H9 (cell line): ENCODE measurements at regions not wholly inside any gene's neighbourhood (a gene's known extent, or its start where the extent isn't known, plus 50 kb on each side); places are given as distances from the start of the nearest gene placed in this dataset.

Source experiments
- DNase-seq: peaks from one replicate; pipeline ENCODE4 v3.0.0-alpha.2; 2017
- H2AFZ ChIP-seq: one replicate; pipeline ENCODE4 v1.6.1; 2013; ENCODE audit warnings: mild to moderate bottlenecking, low read length, control low read depth, moderate library complexity
- H2AK5ac ChIP-seq: 2 replicates; pipeline ENCODE4 v1.6.1; 2013; ENCODE audit warnings: low read length, control low read depth, mixed read lengths; ENCODE audit not compliant: insufficient read length
- H2BK120ac ChIP-seq: one replicate; pipeline ENCODE4 v1.6.1; 2013; ENCODE audit warnings: low read depth, mild to moderate bottlenecking, low read length, control low read depth, inconsistent platforms; ENCODE audit not compliant: poor library complexity, severe bottlenecking
- H2BK12ac ChIP-seq: 2 replicates; pipeline ENCODE4 v1.6.1; 2013; ENCODE audit warnings: low read length, control low read depth, mixed read lengths, low read depth; ENCODE audit not compliant: insufficient read length
- H2BK15ac ChIP-seq: 2 replicates; pipeline ENCODE4 v1.6.1; 2013; ENCODE audit warnings: low read depth, low read length, control low read depth
- H2BK20ac ChIP-seq: one replicate; pipeline ENCODE4 v1.6.1; 2013; ENCODE audit warnings: low read depth, mild to moderate bottlenecking, low read length, control low read depth, inconsistent platforms; ENCODE audit not compliant: poor library complexity, severe bottlenecking
- H2BK5ac ChIP-seq: 2 replicates; pipeline ENCODE4 v1.6.1; 2013; ENCODE audit warnings: low read length, control low read depth, mixed read lengths; ENCODE audit not compliant: insufficient read length
- H3K14ac ChIP-seq: 2 replicates; pipeline ENCODE4 v1.6.1; 2013; ENCODE audit warnings: low read length, control low read depth; ENCODE audit not compliant: insufficient read depth
- H3K18ac ChIP-seq: 2 replicates; pipeline ENCODE4 v1.6.1; 2013; ENCODE audit warnings: low read depth, mild to moderate bottlenecking, mixed read lengths, low read length, control low read depth; ENCODE audit not compliant: insufficient read length
- H3K23ac ChIP-seq: 2 replicates; pipeline ENCODE4 v1.6.1; 2013; ENCODE audit warnings: low read length, control low read depth, mixed read lengths, low read depth; ENCODE audit not compliant: insufficient read length
- H3K23me2 ChIP-seq: 2 replicates; pipeline ENCODE4 v1.6.1; 2013; ENCODE audit warnings: low read depth, mild to moderate bottlenecking, mixed read lengths, low read length, control low read depth; ENCODE audit not compliant: insufficient read length, poor library complexity, severe bottlenecking
- H3K27ac ChIP-seq: 2 replicates; pipeline ENCODE4 v1.5.1; 2013; ENCODE audit warnings: low read length, control low read depth, mixed read lengths, low read depth; ENCODE audit not compliant: insufficient read length
- H3K27me3 ChIP-seq: 2 replicates; pipeline ENCODE4 v1.6.1; 2013; ENCODE audit warnings: low read length, control low read depth, inconsistent platforms; ENCODE audit not compliant: insufficient read depth
- H3K4ac ChIP-seq: 2 replicates; pipeline ENCODE4 v1.6.1; 2013; ENCODE audit warnings: low read depth, mild to moderate bottlenecking, control low read depth, inconsistent platforms, low read length, moderate library complexity
- H3K4me1 ChIP-seq: 2 replicates; pipeline ENCODE4 v1.6.1; 2013; ENCODE audit warnings: low read length, control low read depth, inconsistent platforms; ENCODE audit not compliant: insufficient read depth
- H3K4me2 ChIP-seq: 2 replicates; pipeline ENCODE4 v1.6.1; 2013; ENCODE audit warnings: low read length, control low read depth, mixed read lengths; ENCODE audit not compliant: insufficient read length, insufficient read depth
- H3K56ac ChIP-seq: 2 replicates; pipeline ENCODE4 v1.6.1; 2013; ENCODE audit warnings: low read depth, mild to moderate bottlenecking, mixed read lengths, low read length, control low read depth; ENCODE audit not compliant: insufficient read length
- H3K79me1 ChIP-seq: 2 replicates; pipeline ENCODE4 v1.6.1; 2013; ENCODE audit warnings: low read depth, mild to moderate bottlenecking, moderate library complexity, low read length, control low read depth, inconsistent platforms; ENCODE audit not compliant: insufficient read depth, poor library complexity, severe bottlenecking
- H3K79me2 ChIP-seq: 2 replicates; pipeline ENCODE4 v1.6.1; 2013; ENCODE audit warnings: low read length, control low read depth, inconsistent platforms; ENCODE audit not compliant: insufficient read depth
- H3K9ac ChIP-seq: 2 replicates; pipeline ENCODE4 v1.6.1; 2013; ENCODE audit warnings: low read length, control low read depth, mixed read lengths; ENCODE audit not compliant: insufficient read length; ENCODE audit errors: extremely low read depth
- H3K9me3 ChIP-seq: one replicate; pipeline ENCODE4 v1.6.1; 2013; ENCODE audit warnings: low read depth, low read length, inconsistent platforms; ENCODE audit not compliant: control insufficient read depth
- H3T11ph ChIP-seq: one replicate; pipeline ENCODE4 v1.6.1; 2013; ENCODE audit warnings: mild to moderate bottlenecking, low read length, control low read depth, inconsistent platforms
- H4K20me1 ChIP-seq: one replicate; pipeline ENCODE4 v1.6.1; 2013; ENCODE audit not compliant: control insufficient read depth, insufficient read length, insufficient read depth
- H4K5ac ChIP-seq: 2 replicates; pipeline ENCODE4 v1.6.1; 2013; ENCODE audit warnings: low read depth, mild to moderate bottlenecking, mixed read lengths, low read length, control low read depth; ENCODE audit not compliant: insufficient read length
- H4K8ac ChIP-seq: replicated peaks from 2 replicates; pipeline ENCODE4 v1.6.1; 2013; ENCODE audit warnings: low read length, control low read depth, mixed read lengths, low read depth; ENCODE audit not compliant: insufficient read length
- H4K91ac ChIP-seq: 2 replicates; pipeline ENCODE4 v1.6.1; 2013; ENCODE audit warnings: low read depth, mild to moderate bottlenecking, moderate library complexity, mixed read lengths, low read length, control low read depth; ENCODE audit not compliant: insufficient read length
- H3K27ac Mint-ChIP-seq, 3 experiments: 2 replicates in 2 of 3; 3 replicates in 1 of 3; pipeline ENCODE4 v1.8.0; 2020 to 2021; ENCODE audit warnings: mixed read lengths in 3 of 3, mild to moderate bottlenecking in 1 of 3, moderate library complexity in 1 of 3
- H3K27me3 Mint-ChIP-seq: 2 replicates; pipeline ENCODE4 v1.8.0; 2021; ENCODE audit warnings: low read depth, mild to moderate bottlenecking, moderate library complexity, mixed read lengths
- H3K36me3 Mint-ChIP-seq, 3 experiments: 2 replicates in 2 of 3; 3 replicates in 1 of 3; pipeline ENCODE4 v1.8.0; 2020 to 2021; ENCODE audit warnings: low read depth in 3 of 3, mixed read lengths in 3 of 3; ENCODE audit not compliant: insufficient read depth in 1 of 3
- H3K4me1 Mint-ChIP-seq, 2 experiments: 2 replicates each; pipeline ENCODE4 v1.8.0; 2020; ENCODE audit warnings: mixed read lengths in 2 of 2
- H3K4me3 Mint-ChIP-seq, 2 experiments: 2 replicates in 1 of 2; 3 replicates in 1 of 2; pipeline ENCODE4 v1.8.0; 2020 to 2021; ENCODE audit warnings: mild to moderate bottlenecking in 2 of 2, mixed read lengths in 2 of 2, moderate library complexity in 1 of 2
- H3K9me3 Mint-ChIP-seq, 2 experiments: 2 replicates in 1 of 2; 3 replicates in 1 of 2; pipeline ENCODE4 v1.8.0; 2020; ENCODE audit warnings: mild to moderate bottlenecking in 2 of 2, mixed read lengths in 2 of 2, moderate library complexity in 1 of 2
- WGBS: extraction: QIAGEN DNeasy Blood & Tissue Kit; methylation state at CpG from one replicate; pipeline ENCODE4 v1.1.7; 2013; ENCODE audit warnings: missing lambda C conversion rate, low lambda C conversion rate, mixed read lengths; ENCODE audit not compliant: insufficient read length; ENCODE audit errors: extremely low coverage; 5-methylcytosine and 5-hydroxymethylcytosine counted together
- TF ChIP-seq, protein P1 (sequence below): fragments of 200-600 bp; sonication (generic); conservative IDR thresholded peaks from 3 replicates; pipeline ENCODE4 v1.8.0; 2021; ENCODE audit warnings: antibody characterized with exemption, mild to moderate bottlenecking

DNA sequence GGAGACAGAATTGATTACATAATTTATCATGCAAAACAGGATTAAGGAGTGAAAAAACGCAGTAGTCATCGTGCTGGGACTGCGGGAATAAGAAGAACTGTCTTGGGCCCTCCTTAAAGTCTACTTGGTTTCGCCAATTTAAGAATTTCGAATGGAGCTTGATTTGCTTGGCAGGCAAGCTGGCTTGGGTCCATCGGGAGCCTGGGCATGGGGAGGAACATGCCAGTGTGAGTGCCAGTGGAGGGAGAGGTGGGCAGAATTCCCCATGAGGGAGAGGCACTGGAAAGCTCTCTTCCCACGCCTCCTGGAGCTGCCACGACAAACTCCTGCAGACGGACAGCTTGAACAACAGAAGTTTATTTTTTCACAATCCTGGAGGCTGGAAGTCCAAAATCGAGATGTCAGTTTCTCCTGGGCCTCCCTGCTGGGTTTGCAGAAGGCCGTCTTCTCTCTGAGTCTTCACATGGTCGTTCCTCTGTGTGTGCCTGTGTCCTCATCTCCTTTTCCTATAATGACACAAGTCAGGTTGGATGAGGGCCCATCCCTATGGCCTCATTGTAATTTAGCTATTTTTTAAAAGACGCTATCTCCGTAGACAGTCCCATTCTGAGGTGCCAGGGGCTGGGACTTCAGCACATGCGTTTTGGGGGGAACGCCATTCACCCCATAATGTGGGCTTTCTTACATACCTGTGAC is 528.7 kb upstream of the DPP6 start:
- H2BK12ac ChIP-seq: no peak overlapping the region
- no peaks in the 10 kb centered on the region for H3K4me1 ChIP-seq
- no peak overlapping the region for H2BK120ac ChIP-seq
- no peak overlapping the region for H3K14ac ChIP-seq
- Mint-ChIP-seq H3K27me3 (peaks cover 2% of the 10 kb centered on the region), H3K4me3 (no peak overlapping the region), H3K27ac (no peak overlapping the region), H3K4me1 (no peaks in the 10 kb centered on the region), H3K9me3 (peaks cover 90 to 96% of the 10 kb centered on the region in 2 experiments), H3K36me3 (peaks cover 15 to 37% (median 20%) of the 10 kb centered on the region in 3 experiments; a peak in 6 of 7 replicates)
- no peak overlapping the region for H4K91ac ChIP-seq
- no peak overlapping the region for H3K56ac ChIP-seq
- no peaks in the 10 kb centered on the region for H3K23me2 ChIP-seq
- H3T11ph ChIP-seq: no peak overlapping the region
- no peak overlapping the region for H3K23ac ChIP-seq
- no peak overlapping the region for H2AFZ ChIP-seq
- no peak overlapping the region for H2BK15ac ChIP-seq
- no peak overlapping the region for H3K18ac ChIP-seq
- no peaks in the 10 kb centered on the region for H3K79me1 ChIP-seq
- no peak overlapping the region for H2BK20ac ChIP-seq
- H3K9me3 ChIP-seq: peaks cover 20% of the 10 kb centered on the region
- H3K4me2 ChIP-seq: no peak overlapping the region
- no peak overlapping the region for H3K27ac ChIP-seq
- H3K79me2 ChIP-seq: no peaks in the 10 kb centered on the region
- no peak overlapping the region for H2AK5ac ChIP-seq
- no peak overlapping the region for H3K9ac ChIP-seq
- H2BK5ac ChIP-seq: no peak overlapping the region
- H3K4ac ChIP-seq: no peak overlapping the region
- DNase-seq: no peak
- no peaks in the 10 kb centered on the region for H4K20me1 ChIP-seq
- H4K8ac ChIP-seq: no peak overlapping the region
- no peak overlapping the region for H4K5ac ChIP-seq
- TF ChIP-seq, protein P1, sequence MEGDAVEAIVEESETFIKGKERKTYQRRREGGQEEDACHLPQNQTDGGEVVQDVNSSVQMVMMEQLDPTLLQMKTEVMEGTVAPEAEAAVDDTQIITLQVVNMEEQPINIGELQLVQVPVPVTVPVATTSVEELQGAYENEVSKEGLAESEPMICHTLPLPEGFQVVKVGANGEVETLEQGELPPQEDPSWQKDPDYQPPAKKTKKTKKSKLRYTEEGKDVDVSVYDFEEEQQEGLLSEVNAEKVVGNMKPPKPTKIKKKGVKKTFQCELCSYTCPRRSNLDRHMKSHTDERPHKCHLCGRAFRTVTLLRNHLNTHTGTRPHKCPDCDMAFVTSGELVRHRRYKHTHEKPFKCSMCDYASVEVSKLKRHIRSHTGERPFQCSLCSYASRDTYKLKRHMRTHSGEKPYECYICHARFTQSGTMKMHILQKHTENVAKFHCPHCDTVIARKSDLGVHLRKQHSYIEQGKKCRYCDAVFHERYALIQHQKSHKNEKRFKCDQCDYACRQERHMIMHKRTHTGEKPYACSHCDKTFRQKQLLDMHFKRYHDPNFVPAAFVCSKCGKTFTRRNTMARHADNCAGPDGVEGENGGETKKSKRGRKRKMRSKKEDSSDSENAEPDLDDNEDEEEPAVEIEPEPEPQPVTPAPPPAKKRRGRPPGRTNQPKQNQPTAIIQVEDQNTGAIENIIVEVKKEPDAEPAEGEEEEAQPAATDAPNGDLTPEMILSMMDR: no peak
- WGBS: no CpG with 5 or more reads among the region's 16 CpGs
- H3K27me3 ChIP-seq: no peaks in the 10 kb centered on the region
